OCI-LY3 (cell line): ENCODE measurements at regions not wholly inside any gene's neighbourhood (a gene's known extent, or its start where the extent isn't known, plus 50 kb on each side); places are given as distances from the start of the nearest gene placed in this dataset.

Experiments
- H2AFZ ChIP-seq: fragments of 200-600, 300-600 bp; shearing (Covaris generic); 2 replicates; pipeline ENCODE4 v1.6.0; 2014; ENCODE audit warnings: antibody characterized with exemption, low read depth, low read length
- H3K27ac ChIP-seq: fragments of 200-600, 300-600 bp; sonication (generic); 2 replicates; pipeline ENCODE4 v1.5.1; 2014; ENCODE audit warnings: mild to moderate bottlenecking, low read length, moderate library complexity, mixed read lengths
- H3K27me3 ChIP-seq: fragments of 200-600, 300-600 bp; sonication (generic); 2 replicates; pipeline ENCODE4 v1.6.1; 2014; ENCODE audit warnings: low read depth, low read length, mixed read lengths
- H3K36me3 ChIP-seq: fragments of 200-600, 300-600 bp; sonication (generic); replicated peaks from 2 replicates; pipeline ENCODE3; 2014; ENCODE audit warnings: low read depth, low read length, mixed read lengths
- H3K4me1 ChIP-seq: fragments of 300-600, 200-600 bp; sonication (generic); 2 replicates; pipeline ENCODE4 v1.6.1; 2014; ENCODE audit warnings: low read length, mixed read lengths
- H3K4me2 ChIP-seq: fragments of 200-600, 300-600 bp; sonication (generic); 2 replicates; pipeline ENCODE4 v1.6.1; 2014; ENCODE audit warnings: low read length, mixed read lengths
- H3K4me3 ChIP-seq: fragments of 300-600, 200-600 bp; sonication (generic); 2 replicates; pipeline ENCODE4 v1.5.1; 2014; ENCODE audit warnings: antibody characterized with exemption, mild to moderate bottlenecking, low read length, moderate library complexity
- H3K79me2 ChIP-seq: fragments of 300-600, 200-600 bp; shearing (Covaris generic); 2 replicates; pipeline ENCODE4 v1.6.1; 2014; ENCODE audit warnings: mild to moderate bottlenecking, low read length, mixed read lengths
- H3K9ac ChIP-seq: fragments of 300-600, 200-600 bp; shearing (Covaris generic); 2 replicates; pipeline ENCODE4 v1.6.0; 2014; ENCODE audit warnings: mild to moderate bottlenecking, low read length, moderate library complexity
- H3K9me3 ChIP-seq: fragments of 200-600, 300-600 bp; shearing (Covaris generic); 2 replicates; pipeline ENCODE4 v1.6.1; 2014; ENCODE audit warnings: low read length, mixed read lengths; ENCODE audit not compliant: insufficient read depth
- H4K20me1 ChIP-seq: fragments of 200-600, 300-600 bp; sonication (generic); 2 replicates; pipeline ENCODE4 v1.6.1; 2016; ENCODE audit warnings: low read length, mixed read lengths; ENCODE audit not compliant: insufficient read depth
- CTCF ChIP-seq: fragments of 200-600, 300-600 bp; sonication (generic); IDR thresholded peaks from 2 replicates; pipeline ENCODE4 v1.5.1; 2014; ENCODE audit warnings: antibody characterized with exemption, low read length, low read depth
- EZH2phosphoT487 ChIP-seq: fragments of 200-600 bp; shearing (Covaris generic); IDR thresholded peaks from 2 replicates; pipeline ENCODE4 v1.6.1; 2018; ENCODE audit warnings: antibody characterized with exemption, mixed run types, low read depth

- Histone ChIP-seq H4K20me1 (no peaks in the 10 kb centered on the region), H3K4me1 (no peaks in the 10 kb centered on the region), H3K79me2 (no peaks in the 10 kb centered on the region), H3K4me3 (no peak overlapping the region), H3K9me3 (no peaks in the 10 kb centered on the region), H3K4me2 (no peak overlapping the region), H3K9ac (no peak overlapping the region), H3K27ac (no peak overlapping the region), H3K36me3 (no peaks in the 10 kb centered on the region), H3K27me3 (no peaks in the 10 kb centered on the region), H2AFZ (no peak overlapping the region)
- TF ChIP-seq EZH2phosphoT487 (no peak), CTCF (no peak)
These were observed 1146.8 kb downstream of the MAT2B start for GRCh38 chr5:164652276-164652660.

DNA sequence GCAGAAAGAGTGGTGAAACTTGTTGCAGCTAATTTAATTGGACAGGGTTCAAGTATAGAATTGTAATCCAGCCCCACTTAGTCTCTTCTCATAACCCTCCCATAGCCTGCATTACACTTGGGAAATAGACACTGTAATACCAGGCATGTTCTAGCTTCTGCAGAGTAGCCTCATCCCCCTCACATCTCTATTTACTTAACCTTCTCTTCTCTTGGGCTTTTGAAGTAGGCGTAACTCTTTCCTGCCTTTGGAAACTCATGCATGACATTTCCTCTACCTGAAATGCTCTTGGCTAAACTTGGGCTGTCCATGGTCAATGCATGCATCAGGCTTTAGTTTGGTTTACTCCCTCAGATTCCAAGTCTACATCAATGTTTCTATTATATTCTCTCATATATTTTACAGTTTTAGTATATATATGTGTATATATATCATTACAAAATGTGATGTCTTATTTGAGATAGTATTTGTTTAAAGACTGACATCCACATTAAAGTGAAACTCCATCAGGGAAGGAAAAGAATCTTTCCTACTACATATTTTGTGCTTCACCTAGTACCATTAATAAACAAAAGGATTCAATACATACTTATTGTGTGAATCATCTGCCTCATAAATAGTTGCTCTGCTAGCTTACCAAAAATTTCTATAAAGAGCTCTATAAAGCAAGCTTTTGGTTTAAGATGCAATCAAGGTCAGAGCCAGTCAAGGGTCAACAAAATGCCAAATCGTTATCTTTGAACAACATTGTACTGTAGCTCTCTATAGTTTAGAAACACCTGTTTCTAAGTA is 1158.0 kb downstream of the MAT2B start:
- no peak overlapping the region for H3K9ac ChIP-seq
- H3K9me3 ChIP-seq, result no peaks in the 10 kb centered on the region
- no peaks in the 10 kb centered on the region for H3K27me3 ChIP-seq
- no peaks in the 10 kb centered on the region for H3K4me1 ChIP-seq
- H3K36me3 ChIP-seq, result no peaks in the 10 kb centered on the region
- no peak overlapping the region for H2AFZ ChIP-seq
- H4K20me1 ChIP-seq, result no peaks in the 10 kb centered on the region
- H3K4me3 ChIP-seq, result no peak overlapping the region
- no peak overlapping the region for H3K27ac ChIP-seq
- no peak overlapping the region for H3K4me2 ChIP-seq
- H3K79me2 ChIP-seq, result no peaks in the 10 kb centered on the region
- TF ChIP-seq EZH2phosphoT487, result no peak
- TF ChIP-seq CTCF, result no peak

- Histone ChIP-seq H3K27ac (no peak overlapping the region), H3K36me3 (no peaks in the 10 kb centered on the region), H3K27me3 (no peaks in the 10 kb centered on the region), H3K9me3 (no peaks in the 10 kb centered on the region), H3K9ac (no peak overlapping the region), H3K79me2 (no peaks in the 10 kb centered on the region), H3K4me1 (no peaks in the 10 kb centered on the region), H4K20me1 (no peaks in the 10 kb centered on the region), H2AFZ (no peak overlapping the region), H3K4me2 (no peak overlapping the region), H3K4me3 (no peak overlapping the region)
- TF ChIP-seq EZH2phosphoT487 (no peak), CTCF (no peak)
These were observed 1166.2 kb downstream of the MAT2B start for GRCh38 chr5:164671640-164672039.

GRCh38 chr5:164672205-164672604 is 1166.8 kb downstream of the MAT2B start:
- no peaks in the 10 kb centered on the region for H3K9me3 ChIP-seq
- no peaks in the 10 kb centered on the region for H3K27me3 ChIP-seq
- no peak for TF ChIP-seq EZH2phosphoT487
- no peak for TF ChIP-seq CTCF
- no peak overlapping the region for H3K4me2 ChIP-seq
- no peaks in the 10 kb centered on the region for H3K36me3 ChIP-seq
- H3K4me1 ChIP-seq, result no peaks in the 10 kb centered on the region
- H3K79me2 ChIP-seq, result no peaks in the 10 kb centered on the region
- no peak overlapping the region for H3K4me3 ChIP-seq
- H4K20me1 ChIP-seq, result no peaks in the 10 kb centered on the region
- no peak overlapping the region for H3K27ac ChIP-seq
- H3K9ac ChIP-seq, result no peak overlapping the region
- H2AFZ ChIP-seq, result no peak overlapping the region
